Ascending aorta (tissue), 2 donors: ENCODE measurements at regions not wholly inside any gene's neighbourhood (a gene's known extent, or its start where the extent isn't known, plus 50 kb on each side); places are given as distances from the start of the nearest gene placed in this dataset.

Experiments used
- DNase-seq, 2 donors: peaks; one replicate each; pipeline ENCODE4 v3.0.0-alpha.2; 2019; ENCODE audit warnings: low spot score in 2 of 2
- H3K27ac ChIP-seq, 2 donors: fragments of 200-600 bp; sonication (generic); one replicate each; pipeline ENCODE4 v1.5.1; 2016 to 2017; ENCODE audit warnings: mild to moderate bottlenecking in 1 of 2
- H3K27me3 ChIP-seq: fragments of 200-600 bp; sonication (generic); one replicate; pipeline ENCODE4 v1.5.1; 2017
- H3K36me3 ChIP-seq, 2 donors: fragments of 200-600 bp; sonication (generic); one replicate each; pipeline ENCODE4 v1.5.1; 2016
- H3K4me1 ChIP-seq, 2 donors: fragments of 200-600 bp; sonication (generic); one replicate each; pipeline ENCODE4 v1.5.1; 2016 to 2017; ENCODE audit warnings: mild to moderate bottlenecking in 1 of 2
- H3K4me3 ChIP-seq, 2 donors: fragments of 200-600 bp; sonication (generic); one replicate each; pipeline ENCODE4 v1.5.1; 2016 to 2017; ENCODE audit warnings: mild to moderate bottlenecking in 1 of 2
- H3K9me3 ChIP-seq, 2 donors: fragments of 200-600 bp; sonication (generic); one replicate each; pipeline ENCODE4 v1.5.1; 2016
- intact Hi-C: fragments of 100-400 bp; cut with DNase I; formaldehyde crosslinking; loops from one replicate; pipeline ENCODE4 v1.15.1; 2023
- TF ChIP-seq, protein P1 (sequence below), 3 experiments: fragments of 200-600 bp in 2 of 3; fragments of 450-650 bp in 1 of 3; sonication (generic) in 2 of 3; IDR thresholded peaks; one replicate each; pipeline ENCODE4 v1.5.1; 2016 to 2019; ENCODE audit warnings: antibody characterized with exemption in 3 of 3, mild to moderate bottlenecking in 1 of 3, moderate library complexity in 1 of 3

DNA sequence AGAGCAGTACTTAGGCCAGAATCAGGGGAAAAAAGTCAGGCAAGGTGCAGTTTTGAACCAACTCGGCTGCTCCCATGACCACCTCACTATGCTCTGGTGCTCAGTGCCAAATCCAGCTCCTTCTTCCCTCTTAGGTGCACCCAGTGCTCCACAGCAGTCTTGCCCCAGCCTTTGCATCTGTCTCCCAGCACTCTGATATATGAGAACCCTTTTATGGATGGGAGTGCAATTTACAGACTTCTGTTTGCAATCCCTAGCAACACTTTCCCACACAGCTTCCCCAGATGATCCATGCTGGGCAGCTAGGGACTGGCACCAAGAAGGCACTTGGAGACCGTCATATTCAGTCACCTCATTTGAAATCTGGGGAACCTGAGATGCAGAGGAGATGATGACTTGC lies 267.9 kb upstream of the CCL2 start:
- H3K4me1 ChIP-seq, result no peaks in the 10 kb centered on the region
- no peak overlapping the region for H3K27ac ChIP-seq
- H3K4me3 ChIP-seq, result no peak overlapping the region
- no peaks in the 10 kb centered on the region for H3K36me3 ChIP-seq
- intact Hi-C loops, result no loop called here
- no peaks in the 10 kb centered on the region for H3K27me3 ChIP-seq
- TF ChIP-seq, protein P1, sequence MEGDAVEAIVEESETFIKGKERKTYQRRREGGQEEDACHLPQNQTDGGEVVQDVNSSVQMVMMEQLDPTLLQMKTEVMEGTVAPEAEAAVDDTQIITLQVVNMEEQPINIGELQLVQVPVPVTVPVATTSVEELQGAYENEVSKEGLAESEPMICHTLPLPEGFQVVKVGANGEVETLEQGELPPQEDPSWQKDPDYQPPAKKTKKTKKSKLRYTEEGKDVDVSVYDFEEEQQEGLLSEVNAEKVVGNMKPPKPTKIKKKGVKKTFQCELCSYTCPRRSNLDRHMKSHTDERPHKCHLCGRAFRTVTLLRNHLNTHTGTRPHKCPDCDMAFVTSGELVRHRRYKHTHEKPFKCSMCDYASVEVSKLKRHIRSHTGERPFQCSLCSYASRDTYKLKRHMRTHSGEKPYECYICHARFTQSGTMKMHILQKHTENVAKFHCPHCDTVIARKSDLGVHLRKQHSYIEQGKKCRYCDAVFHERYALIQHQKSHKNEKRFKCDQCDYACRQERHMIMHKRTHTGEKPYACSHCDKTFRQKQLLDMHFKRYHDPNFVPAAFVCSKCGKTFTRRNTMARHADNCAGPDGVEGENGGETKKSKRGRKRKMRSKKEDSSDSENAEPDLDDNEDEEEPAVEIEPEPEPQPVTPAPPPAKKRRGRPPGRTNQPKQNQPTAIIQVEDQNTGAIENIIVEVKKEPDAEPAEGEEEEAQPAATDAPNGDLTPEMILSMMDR (IDR thresholded peaks at IDR 0.05), result no peak
- DNase-seq, result no peak
- H3K9me3 ChIP-seq, result no peaks in the 10 kb centered on the region

GRCh38 chr17:33989361-33990148 lies 265.5 kb upstream of the CCL2 start:
- H3K4me1 ChIP-seq, result no peaks in the 10 kb centered on the region
- no peak for DNase-seq
- TF ChIP-seq, protein P1 (IDR thresholded peaks at IDR 0.05), result no peak
- no peaks in the 10 kb centered on the region for H3K9me3 ChIP-seq
- H3K27ac ChIP-seq, result no peak overlapping the region
- H3K27me3 ChIP-seq, result no peaks in the 10 kb centered on the region
- H3K36me3 ChIP-seq, result no peaks in the 10 kb centered on the region
- no peak overlapping the region for H3K4me3 ChIP-seq
- intact Hi-C loops, result no loop called here

GRCh38 chr17:33990943-33991706 lies 264.0 kb upstream of the CCL2 start:
- DNase-seq, result no peak
- TF ChIP-seq, protein P1 (IDR thresholded peaks at IDR 0.05), result no peak
- Histone ChIP-seq H3K4me1 (no peaks in the 10 kb centered on the region), H3K27me3 (no peaks in the 10 kb centered on the region), H3K27ac (no peak overlapping the region), H3K36me3 (no peaks in the 10 kb centered on the region), H3K9me3 (no peaks in the 10 kb centered on the region), H3K4me3 (no peak overlapping the region)
- intact Hi-C loops, result no loop called here

DNA sequence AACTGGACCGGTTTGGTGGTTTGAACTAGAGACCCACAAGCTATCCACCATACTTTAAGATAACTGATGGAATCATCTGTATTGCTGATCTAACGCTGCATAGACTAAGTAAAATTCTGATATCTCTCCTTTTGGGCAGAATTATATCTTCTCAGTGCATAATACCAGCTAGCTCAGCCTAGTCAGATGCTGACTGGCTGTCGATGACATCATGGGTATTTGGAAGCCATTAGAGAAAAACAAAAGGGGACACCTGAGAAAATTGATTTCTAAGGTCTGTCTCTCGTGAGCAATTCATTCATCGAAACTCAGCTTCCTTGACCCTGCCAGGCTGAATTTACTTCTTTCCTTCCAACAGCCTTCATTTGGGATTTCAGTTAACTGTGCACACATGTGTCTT lies 263.0 kb upstream of the CCL2 start:
- Histone ChIP-seq H3K9me3 (peaks cover 0 to 5% of the 10 kb centered on the region in 2 donors), H3K27me3 (no peaks in the 10 kb centered on the region), H3K36me3 (no peaks in the 10 kb centered on the region), H3K4me1 (no peaks in the 10 kb centered on the region), H3K4me3 (no peak overlapping the region), H3K27ac (no peak overlapping the region)
- TF ChIP-seq, protein P1 (IDR thresholded peaks at IDR 0.05), result no peak
- intact Hi-C loops, result no loop called here
- no peak for DNase-seq

DNA sequence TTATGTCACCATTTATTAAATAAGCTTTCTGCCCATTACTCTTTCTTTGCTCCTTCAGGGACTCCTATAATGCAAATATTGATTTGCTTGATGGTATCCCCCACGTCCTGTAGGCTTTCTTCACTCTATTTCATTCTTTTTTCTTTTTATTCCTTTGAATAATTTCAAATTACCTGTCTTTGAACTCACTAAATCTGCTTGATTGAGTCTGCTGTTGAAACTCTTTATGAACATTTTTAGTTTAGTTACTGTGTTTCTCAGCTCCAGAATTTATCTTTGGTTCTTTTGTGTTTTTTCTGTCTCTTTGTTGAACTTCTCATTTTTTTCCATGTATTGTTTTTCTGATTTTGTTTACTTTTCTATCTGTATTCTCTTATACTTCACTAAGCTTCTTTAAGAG lies 254.4 kb upstream of the CCL2 start:
- no peaks in the 10 kb centered on the region for H3K36me3 ChIP-seq
- H3K27ac ChIP-seq, result no peak overlapping the region
- DNase-seq, result no peak
- no peaks in the 10 kb centered on the region for H3K4me1 ChIP-seq
- TF ChIP-seq, protein P1 (IDR thresholded peaks at IDR 0.05), result no peak
- intact Hi-C loops, result no loop called here
- peaks cover 0 to 14% of the 10 kb centered on the region in 2 donors for H3K9me3 ChIP-seq
- no peaks in the 10 kb centered on the region for H3K27me3 ChIP-seq
- H3K4me3 ChIP-seq, result no peak overlapping the region
